UCSD-AML1 (cell line): ENCODE measurements at regions not wholly inside any gene's neighbourhood (a gene's known extent, or its start where the extent isn't known, plus 50 kb on each side); places are given as distances from the start of the nearest gene placed in this dataset.
A peak's percentile ranks its signal among the peaks of the same experiment; 100 is the strongest.
"Not testable (repeated sequence)": the region's sequence is repeated elsewhere in the genome, so short reads cannot be mapped to it uniquely, and the experiment has no call there.

ENCODE experiments used
- DNase-seq: peaks from one replicate; lab custom pipeline; 2025; ENCODE audit not compliant: unreplicated experiment; lab: John Stamatoyannopoulos, UW

GRCh38 chr3:177382944-177383343 lies 185.7 kb upstream of the TBL1XR1 start:
- DNase-seq = no peak

GRCh38 chr3:177385186-177385585 lies 187.9 kb upstream of the TBL1XR1 start:
- DNase-seq = no peak

GRCh38 chr3:177385831-177386301 lies 188.6 kb upstream of the TBL1XR1 start:
- DNase-seq = no peak

- DNase-seq = no peak
Observed at GRCh38 chr3:177388209-177388608, 190.9 kb upstream of the TBL1XR1 start.

GRCh38 chr3:177394231-177395024 lies 197.1 kb upstream of the TBL1XR1 start:
- not testable (repeated sequence) for DNase-seq

GRCh38 chr3:177396733-177397132 lies 199.5 kb upstream of the TBL1XR1 start:
- DNase-seq = no peak

GRCh38 chr3:177401375-177401774 lies 204.1 kb upstream of the TBL1XR1 start:
- no peak for DNase-seq

- no peak for DNase-seq
Observed at GRCh38 chr3:177402533-177402932, 205.3 kb upstream of the TBL1XR1 start.

- no peak for DNase-seq
Observed at GRCh38 chr3:177405191-177405672, 207.9 kb upstream of the TBL1XR1 start.

GRCh38 chr3:177410730-177411129 lies 213.4 kb upstream of the TBL1XR1 start:
- peak; percentile 73 for DNase-seq

- DNase-seq = no peak
Observed at GRCh38 chr3:177411201-177411600, 213.9 kb upstream of the TBL1XR1 start.

GRCh38 chr3:177412677-177413170 lies 215.4 kb upstream of the TBL1XR1 start:
- not testable (repeated sequence) for DNase-seq

- DNase-seq = no peak
Observed at GRCh38 chr3:177414093-177414492, 216.8 kb upstream of the TBL1XR1 start.

GRCh38 chr3:177418787-177419186 lies 221.5 kb upstream of the TBL1XR1 start:
- DNase-seq = no peak

GRCh38 chr3:177419904-177420601 lies 222.8 kb upstream of the TBL1XR1 start:
- DNase-seq = no peak

GRCh38 chr3:177420651-177421480 lies 223.6 kb upstream of the TBL1XR1 start:
- no peak for DNase-seq

- no peak for DNase-seq
Observed at GRCh38 chr3:177421481-177421785, 224.2 kb upstream of the TBL1XR1 start.

GRCh38 chr3:177424521-177424920 lies 227.2 kb upstream of the TBL1XR1 start:
- DNase-seq = peak; percentile 28

GRCh38 chr3:177425042-177425441 lies 227.8 kb upstream of the TBL1XR1 start:
- DNase-seq = no peak

- no peak for DNase-seq
Observed at GRCh38 chr3:177426106-177426877, 229.0 kb upstream of the TBL1XR1 start.
